ENCODE measurements at regions not wholly inside any gene's neighbourhood (a gene's known extent, or its start where the extent isn't known, plus 50 kb on each side); places are given as distances from the start of the nearest gene placed in this dataset.

- intact Hi-C loops (cut with DNase I), result loop anchor here in 1 of 2 donors (10.0 kb wide), 1 partner anchor 492 kb away; no protein-coding TSS in a partner anchor
Observed at GRCh38 chr4:156472624-156473023, 499.0 kb downstream of the PDGFC start.

GRCh38 chr4:156459584-156459983 is 505.9 kb upstream of the CTSO start:
- no peak for DNase-seq (ENCODE audit: low spot score)
- intact Hi-C loops (cut with DNase I), result no loop called here

More at GRCh38 chr4:156472624-156473023, 499.0 kb downstream of the PDGFC start:
- no peak for DNase-seq (ENCODE audit: low spot score)

DNA sequence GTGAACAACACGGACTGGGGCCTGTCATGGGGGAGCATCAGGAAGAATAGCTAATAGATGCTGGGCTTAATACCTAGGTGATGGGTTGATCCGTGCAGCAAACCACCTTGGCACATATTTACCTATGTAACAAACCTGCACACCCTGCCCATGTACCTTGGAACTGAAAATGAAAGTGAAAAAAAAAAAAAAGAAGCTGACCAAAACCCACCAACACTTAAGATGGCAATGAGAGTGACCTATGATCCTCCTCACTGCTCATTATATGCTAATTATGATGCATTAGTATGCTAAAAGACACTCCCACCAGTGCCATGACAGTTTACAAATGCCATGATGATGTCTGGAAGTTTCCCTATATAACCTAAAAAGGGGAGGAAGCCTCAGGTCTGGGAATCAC is 503.2 kb upstream of the CTSO start:
- no peak for DNase-seq (ENCODE audit: low spot score)
- intact Hi-C loops (cut with DNase I), result no loop called here

DNA sequence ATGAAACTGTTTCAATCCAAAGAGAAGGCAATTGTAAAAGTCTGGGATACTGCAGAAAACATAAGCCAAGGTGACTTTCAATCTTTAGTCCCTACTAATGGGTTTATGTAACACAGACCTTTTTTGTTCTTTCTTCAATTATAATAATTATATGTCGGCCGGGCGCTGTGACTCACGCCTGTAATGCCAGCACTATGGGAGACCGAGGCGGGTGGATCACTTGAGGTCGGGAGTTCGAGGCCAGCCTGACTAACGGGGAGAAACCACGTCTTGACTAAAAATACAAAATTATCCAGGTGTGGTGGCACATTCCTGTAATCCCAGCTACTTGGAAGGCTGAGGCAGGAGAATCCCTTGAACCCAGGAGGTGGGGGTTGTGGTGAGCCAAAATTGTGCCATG is 489.8 kb upstream of the CTSO start:
- DNase-seq (ENCODE audit: low spot score), result no peak
- intact Hi-C loops (cut with DNase I), result no loop called here

GRCh38 chr4:156442912-156443311 is 489.2 kb upstream of the CTSO start:
- DNase-seq (ENCODE audit: low spot score), result no peak
- intact Hi-C loops (cut with DNase I), result no loop called here

GRCh38 chr4:156439576-156440200 is 486.0 kb upstream of the CTSO start:
- DNase-seq (ENCODE audit: low spot score), result no peak
- intact Hi-C loops (cut with DNase I), result no loop called here

- DNase-seq (ENCODE audit: low spot score), result no peak
- intact Hi-C loops (cut with DNase I), result no loop called here
Observed at GRCh38 chr4:156437666-156438065, 484.0 kb upstream of the CTSO start.

DNA sequence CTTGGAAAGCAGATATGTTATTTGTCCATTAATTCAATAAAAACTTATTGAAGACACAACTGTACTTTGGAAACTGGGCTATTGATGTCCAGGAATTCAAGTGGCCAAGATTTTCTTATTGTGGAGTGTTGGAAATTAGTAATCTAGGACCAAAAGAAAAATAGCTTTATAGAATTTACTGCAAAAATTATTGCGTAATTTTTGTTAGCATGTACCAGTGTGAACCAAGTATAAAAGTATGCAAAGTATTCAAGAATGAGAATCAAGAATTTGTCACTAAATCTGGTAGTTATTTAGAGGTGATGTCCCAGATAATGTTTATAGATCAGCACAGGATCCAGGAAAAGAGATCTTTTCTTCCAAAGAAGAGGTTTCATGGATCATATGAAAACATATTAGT is 468.9 kb upstream of the CTSO start:
- intact Hi-C loops (cut with DNase I), result no loop called here

DNA sequence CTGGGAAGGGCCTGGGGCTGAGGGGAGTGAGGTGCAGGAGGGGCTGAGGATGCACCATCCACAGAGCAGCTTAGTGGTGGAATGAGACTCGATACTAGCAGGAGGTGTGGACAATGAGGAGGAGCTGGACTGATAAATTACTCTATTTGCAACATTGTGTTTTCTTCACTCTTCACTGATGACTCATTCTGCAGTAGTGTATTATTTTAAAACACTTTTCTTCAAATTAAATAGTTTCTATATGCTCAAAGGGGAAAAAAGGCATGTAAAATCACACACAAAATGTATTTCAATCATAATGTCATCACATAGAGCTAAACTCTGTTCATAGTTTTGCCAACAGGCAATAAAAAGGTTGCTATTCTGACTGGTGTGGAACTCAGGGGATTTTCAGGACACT is 467.0 kb upstream of the CTSO start:
- DNase-seq (ENCODE audit: low spot score), result no peak
- intact Hi-C loops (cut with DNase I), result no loop called here

More for the DNA sequence above, 468.9 kb upstream of the CTSO start:
- no peak for DNase-seq (ENCODE audit: low spot score)

- intact Hi-C loops (cut with DNase I), result no loop called here
- no peak for DNase-seq (ENCODE audit: low spot score)
Observed at GRCh38 chr4:156419080-156419685, 465.5 kb upstream of the CTSO start.

DNA sequence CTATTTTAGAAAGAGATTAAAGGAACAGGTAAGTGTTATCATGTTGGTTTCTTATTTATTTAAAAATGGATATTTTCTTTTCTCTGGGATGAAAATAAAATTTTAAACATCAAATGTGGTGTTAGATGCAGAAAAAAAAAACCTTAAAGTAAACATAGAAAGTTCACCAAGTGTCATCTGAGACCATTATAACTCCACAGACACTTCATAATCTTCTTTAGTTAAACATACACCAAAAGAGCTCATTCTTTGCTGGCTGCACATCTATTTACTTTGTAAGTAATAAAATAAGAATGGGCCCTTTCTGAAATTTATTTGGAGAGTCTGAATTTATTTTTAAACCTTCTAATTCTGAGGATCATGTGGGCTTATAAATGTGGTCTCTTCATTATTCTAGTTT is 460.7 kb upstream of the CTSO start:
- DNase-seq (ENCODE audit: low spot score), result no peak
- intact Hi-C loops (cut with DNase I), result no loop called here

- DNase-seq (ENCODE audit: low spot score), result no peak
- intact Hi-C loops (cut with DNase I), result no loop called here
Observed at GRCh38 chr4:156413239-156414135, 459.8 kb upstream of the CTSO start.

- intact Hi-C loops (cut with DNase I), result no loop called here
- no peak for DNase-seq (ENCODE audit: low spot score)
Observed at GRCh38 chr4:156411531-156411930, 457.9 kb upstream of the CTSO start.

DNA sequence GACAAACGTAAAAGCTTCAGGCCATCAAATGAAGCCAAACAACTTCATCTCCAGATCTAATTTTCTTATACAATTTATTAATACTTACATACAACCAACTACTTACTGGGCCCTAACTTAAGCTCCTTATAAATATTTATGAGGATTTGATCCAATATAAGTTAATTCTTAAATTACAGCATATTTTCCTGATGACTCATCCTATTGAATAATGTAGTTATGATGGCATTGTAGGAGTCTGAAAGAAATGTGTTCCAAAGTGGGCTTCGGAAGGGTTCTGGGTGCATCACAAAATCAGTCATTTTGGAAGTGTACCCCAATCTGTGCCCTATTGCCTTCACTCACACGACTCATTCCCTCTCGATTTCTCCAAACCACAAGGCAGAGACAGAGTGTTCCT is 455.1 kb upstream of the CTSO start:
- no peak for DNase-seq (ENCODE audit: low spot score)
- intact Hi-C loops (cut with DNase I), result no loop called here

DNA sequence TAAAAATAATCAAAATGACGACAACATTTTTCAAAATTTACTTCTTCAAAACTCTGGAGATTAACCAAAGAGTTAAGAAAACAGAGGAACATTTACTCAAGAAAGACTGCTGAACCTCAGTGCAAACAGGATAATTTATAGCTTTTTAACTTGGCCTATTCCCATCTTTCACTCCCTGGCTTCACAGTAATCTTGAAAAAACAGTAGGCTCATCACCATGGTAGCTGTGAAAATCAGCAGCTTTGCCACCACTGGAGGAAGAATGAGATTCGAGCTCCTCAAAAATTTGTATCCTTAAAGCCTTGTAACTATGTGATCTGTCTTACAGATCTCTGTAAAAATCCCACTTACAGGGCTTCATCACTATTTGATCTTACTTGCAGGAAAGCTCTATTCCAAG is 447.7 kb upstream of the CTSO start:
- DNase-seq (ENCODE audit: low spot score), result no peak
- intact Hi-C loops (cut with DNase I), result no loop called here

GRCh38 chr4:156396534-156396933 is 442.9 kb upstream of the CTSO start:
- DNase-seq (ENCODE audit: low spot score), result no peak
- intact Hi-C loops (cut with DNase I), result no loop called here

DNA sequence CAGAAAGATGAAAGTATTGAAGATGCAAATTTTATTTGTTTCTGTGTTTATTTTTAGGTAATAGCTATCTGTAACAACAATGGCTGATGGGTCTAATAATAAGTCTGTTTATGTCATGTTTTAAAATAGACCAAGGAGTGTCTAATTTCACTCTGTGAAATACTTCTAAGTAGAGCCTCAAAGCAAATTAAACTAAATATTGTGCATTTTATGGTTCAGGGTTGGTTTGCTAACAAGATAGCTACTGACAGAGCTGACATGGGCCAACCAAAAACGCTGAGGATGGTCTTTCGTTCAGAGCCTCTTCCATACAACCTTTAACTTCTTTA is 437.6 kb upstream of the CTSO start:
- DNase-seq (ENCODE audit: low spot score), result no peak

GRCh38 chr4:156390599-156391324 is 437.1 kb upstream of the CTSO start:
- DNase-seq (ENCODE audit: low spot score), result no peak
- intact Hi-C loops (cut with DNase I), result no loop called here

More for the DNA sequence above, 437.6 kb upstream of the CTSO start:
- intact Hi-C loops (cut with DNase I), result no loop called here

- intact Hi-C loops (cut with DNase I), result no loop called here
- no peak for DNase-seq (ENCODE audit: low spot score)
Observed at GRCh38 chr4:156388826-156389225, 435.2 kb upstream of the CTSO start.

Data from posterior vena cava (tissue), 2 donors.